GM21515 (cell line): ENCODE measurements at regions not wholly inside any gene's neighbourhood (a gene's known extent, or its start where the extent isn't known, plus 50 kb on each side); places are given as distances from the start of the nearest gene placed in this dataset.

Experiments
- ATAC-seq: cut with Tn5 transposase; IDR thresholded peaks from one replicate; pipeline ENCODE4 v1.9.1; 2021; ENCODE audit not compliant: unreplicated experiment

- no peak for ATAC-seq
Measured at GRCh38 chr9:1462626-1463308, 412.6 kb downstream of the DMRT2 start.

- peak; percentile 92 for ATAC-seq
Measured at GRCh38 chr9:1469996-1470395, 419.8 kb downstream of the DMRT2 start.

DNA sequence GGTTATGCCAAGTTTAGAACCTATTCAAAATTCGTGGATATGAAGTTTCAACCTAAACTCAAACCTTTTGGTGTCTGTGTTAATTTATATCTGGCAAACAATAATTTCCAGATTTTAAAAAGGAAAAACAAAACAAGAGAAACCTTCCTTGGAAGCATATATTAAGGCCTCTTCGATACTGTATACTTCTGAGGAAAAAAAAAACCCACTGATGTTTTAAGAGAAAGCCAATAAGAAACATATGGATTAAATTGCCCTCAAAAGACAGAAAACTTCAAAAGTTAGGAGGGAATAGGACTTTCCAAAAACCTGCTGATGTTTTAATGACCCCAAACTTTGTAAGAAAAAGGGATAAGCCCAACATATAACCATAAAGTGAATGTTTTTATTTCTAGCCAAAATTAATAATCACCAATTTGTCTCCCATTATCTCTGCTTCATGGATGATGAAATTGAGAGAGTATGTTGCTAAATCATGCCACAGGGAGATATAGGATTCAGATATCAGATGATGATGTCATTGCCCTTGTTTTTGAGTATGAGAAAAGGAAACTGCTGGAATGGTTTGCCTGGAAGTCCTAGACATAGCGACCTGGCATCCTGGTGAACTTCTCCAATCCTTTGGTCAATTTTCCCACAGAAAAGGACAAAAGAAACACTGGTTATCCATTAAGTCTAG, 423.9 kb downstream of the DMRT2 start:
- ATAC-seq: no peak

- ATAC-seq: no peak
Measured at GRCh38 chr9:1474671-1475070, 424.5 kb downstream of the DMRT2 start.

GRCh38 chr9:1490341-1491232, 440.4 kb downstream of the DMRT2 start:
- peak; percentile 53 for ATAC-seq

DNA sequence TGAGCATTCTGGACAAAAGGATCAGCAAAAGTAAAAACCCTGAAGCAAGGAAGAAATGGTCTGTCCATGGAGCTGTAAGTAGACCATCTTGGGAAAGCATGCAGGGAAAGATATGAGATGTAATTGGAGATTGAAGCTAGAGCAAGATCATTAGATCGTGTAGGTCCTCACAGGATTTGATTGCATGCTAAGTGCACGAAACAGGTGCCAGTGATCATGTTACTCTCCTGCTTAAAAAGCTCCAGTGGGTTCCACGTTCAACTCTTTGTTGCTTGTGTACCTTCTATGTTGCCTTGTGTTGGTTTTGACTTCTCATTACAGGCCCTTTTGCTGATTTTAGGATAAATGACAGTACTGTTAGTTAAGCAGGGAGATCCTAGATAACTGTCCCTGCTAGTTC, 442.0 kb downstream of the DMRT2 start:
- no peak for ATAC-seq

- ATAC-seq: no peak
Measured at GRCh38 chr9:1495282-1496030, 445.3 kb downstream of the DMRT2 start.

GRCh38 chr9:1505489-1505888, 455.3 kb downstream of the DMRT2 start:
- no peak for ATAC-seq

GRCh38 chr9:1510712-1511111, 460.6 kb downstream of the DMRT2 start:
- no peak for ATAC-seq

DNA sequence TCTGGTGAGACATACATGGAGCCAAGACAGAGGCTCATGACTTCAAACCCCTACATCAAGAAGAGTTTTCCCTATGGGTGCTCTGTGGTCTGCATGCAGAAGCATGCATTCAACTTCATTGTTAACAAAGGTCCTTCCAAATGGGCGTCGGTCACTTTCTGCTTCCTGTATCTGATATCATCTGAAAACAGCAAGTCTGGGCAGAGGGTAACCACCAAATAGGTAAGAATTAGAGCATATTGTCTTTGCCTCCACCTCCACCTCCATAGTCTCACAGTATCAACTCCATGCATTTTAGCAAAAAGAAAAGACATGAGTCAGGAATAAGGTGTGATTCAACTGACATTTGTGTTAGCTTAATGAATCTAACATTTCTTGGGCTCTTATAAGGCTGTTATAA, 462.9 kb downstream of the DMRT2 start:
- ATAC-seq: no peak

DNA sequence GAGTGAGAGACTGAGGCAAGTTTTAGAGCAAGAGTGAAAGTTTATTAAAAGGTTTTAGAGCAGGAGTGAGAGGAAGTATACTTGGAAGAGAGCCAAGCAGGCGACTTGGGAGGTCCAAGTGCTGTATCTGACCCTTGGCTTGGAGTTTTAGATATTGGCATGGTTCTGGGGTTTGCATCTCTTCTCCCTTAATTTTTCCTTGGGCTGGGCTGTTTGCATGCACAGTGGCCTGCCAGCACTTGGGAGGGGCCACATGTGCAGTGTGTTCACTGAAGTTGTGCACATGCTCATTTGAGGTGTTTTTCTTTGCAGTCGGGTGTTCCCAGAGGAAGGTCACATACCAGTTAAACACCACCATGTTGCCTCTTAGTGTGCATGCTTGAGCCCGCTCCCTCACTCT, 464.1 kb downstream of the DMRT2 start:
- ATAC-seq: no peak

- ATAC-seq: no peak
Measured at GRCh38 chr9:1514776-1515363, 464.7 kb downstream of the DMRT2 start.

DNA sequence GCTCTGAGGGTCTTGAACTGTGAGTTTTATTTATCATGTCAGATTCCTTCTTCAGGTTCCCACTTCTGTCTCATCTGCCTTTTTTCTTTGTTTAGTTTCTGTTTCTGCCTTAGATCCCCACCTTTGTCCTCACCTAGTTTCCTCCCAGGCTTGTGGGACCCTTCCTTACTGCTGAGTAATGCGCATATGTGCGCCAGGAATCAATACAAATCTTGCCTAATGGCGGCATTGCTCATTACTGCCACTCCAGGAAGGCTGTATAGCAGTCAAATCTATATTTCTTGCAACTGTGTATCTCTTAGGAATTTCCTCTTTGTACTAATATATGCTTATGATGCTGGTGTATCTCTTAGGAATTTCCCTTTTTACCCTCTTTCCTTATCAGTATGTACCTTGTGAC, 465.4 kb downstream of the DMRT2 start:
- ATAC-seq: no peak

- ATAC-seq: no peak
Measured at GRCh38 chr9:1521547-1521946, 471.4 kb downstream of the DMRT2 start.

DNA sequence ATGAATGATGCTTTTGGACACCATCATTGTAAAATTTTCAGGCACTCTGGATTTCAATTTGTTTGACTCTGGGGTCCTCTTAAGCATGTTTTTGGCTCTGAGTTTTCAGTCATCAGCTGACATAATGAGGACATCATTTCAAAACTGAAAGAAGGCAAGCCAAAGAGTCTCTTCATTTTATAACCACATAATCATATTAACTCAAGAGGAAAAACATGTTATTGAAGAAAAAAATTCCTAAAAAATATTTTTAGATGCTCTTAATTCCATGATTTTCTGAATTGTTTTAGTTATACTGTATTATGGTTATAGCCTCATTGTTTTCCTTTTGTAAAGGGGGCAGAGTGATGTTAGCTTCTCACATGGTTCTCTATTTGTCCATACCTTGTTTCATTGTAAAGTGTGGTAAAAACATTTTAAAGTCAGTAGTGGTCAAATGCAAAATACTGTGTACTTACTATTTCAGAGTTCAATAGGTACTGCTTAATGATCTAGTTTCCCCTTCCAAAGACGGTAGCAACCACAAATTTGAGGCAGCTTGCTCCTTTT, 472.1 kb downstream of the DMRT2 start:
- peak; percentile 52 for ATAC-seq

- no peak for ATAC-seq
Measured at GRCh38 chr9:1528456-1528855, 478.3 kb downstream of the DMRT2 start.

DNA sequence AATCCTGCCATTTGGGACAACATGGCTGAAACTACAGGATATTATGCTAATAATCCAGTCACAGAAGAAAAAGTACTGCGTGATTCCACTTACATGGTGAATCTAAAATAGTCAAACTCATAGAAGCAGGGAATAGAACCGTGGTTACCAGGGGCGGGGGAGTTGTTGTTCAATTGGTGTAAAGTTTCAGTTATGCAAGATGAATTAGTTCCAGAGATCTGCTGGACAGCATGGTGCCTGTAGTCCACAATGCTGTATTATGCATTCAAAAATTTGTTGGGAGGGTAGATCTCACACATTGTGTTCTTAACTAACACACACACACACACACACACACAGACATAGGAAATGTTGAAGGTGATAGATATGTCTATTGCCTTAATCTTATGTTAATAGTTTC, 480.5 kb downstream of the DMRT2 start:
- no peak for ATAC-seq

DNA sequence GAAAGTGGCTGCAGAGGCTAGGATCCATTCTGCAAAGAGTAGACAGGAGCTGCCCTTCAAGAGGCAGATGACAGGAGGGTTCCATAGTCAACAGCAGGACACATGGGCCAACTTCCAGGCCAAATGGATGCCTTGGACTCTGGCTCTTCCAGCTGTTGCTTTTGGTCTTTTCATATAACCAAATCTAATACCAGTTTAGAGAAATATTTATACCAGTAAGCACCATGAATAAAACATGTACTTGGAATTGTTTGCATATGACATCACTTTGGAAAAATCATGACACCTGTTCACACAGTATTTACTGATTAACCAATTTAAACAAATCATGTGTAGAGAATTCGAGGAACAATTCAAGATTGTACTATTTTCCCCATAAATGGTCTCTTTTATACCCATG, 481.3 kb downstream of the DMRT2 start:
- ATAC-seq: no peak

- ATAC-seq: no peak
Measured at GRCh38 chr9:1532171-1532570, 482.0 kb downstream of the DMRT2 start.

GRCh38 chr9:1535051-1535450, 480.1 kb upstream of the SMARCA2 start:
- ATAC-seq: peak; percentile 72
